DOHH2 (cell line): ENCODE measurements at regions not wholly inside any gene's neighbourhood (a gene's known extent, or its start where the extent isn't known, plus 50 kb on each side); places are given as distances from the start of the nearest gene placed in this dataset.

ENCODE experiments used
- H3F3A ChIP-seq: fragments of 200-600 bp; sonication (generic), shearing (Covaris generic); 2 replicates; pipeline ENCODE4 v1.6.0; 2016; ENCODE audit warnings: antibody characterized with exemption, mild to moderate bottlenecking; ENCODE audit not compliant: control insufficient read depth, insufficient read depth
- H3K27ac ChIP-seq: fragments of 200-600 bp; sonication (generic); 2 replicates; pipeline ENCODE4 v1.5.1; 2014; ENCODE audit warnings: low read depth, mild to moderate bottlenecking, low read length, moderate library complexity
- H3K27me3 ChIP-seq: fragments of 200-600 bp; sonication (generic); 2 replicates; pipeline ENCODE4 v1.6.1; 2014; ENCODE audit warnings: mild to moderate bottlenecking, low read length, mixed read lengths; ENCODE audit not compliant: control insufficient read depth
- H3K36me3 ChIP-seq: fragments of 200-600 bp; sonication (generic); 2 replicates; pipeline ENCODE4 v1.6.1; 2014; ENCODE audit warnings: mild to moderate bottlenecking, low read length, moderate library complexity, mixed read lengths; ENCODE audit not compliant: control insufficient read depth
- H3K4me1 ChIP-seq: fragments of 200-600 bp; sonication (generic); 2 replicates; pipeline ENCODE4 v1.6.1; 2014; ENCODE audit warnings: mild to moderate bottlenecking, low read length, mixed read lengths; ENCODE audit not compliant: control insufficient read depth
- H3K4me2 ChIP-seq: fragments of 200-600 bp; sonication (generic); 2 replicates; pipeline ENCODE4 v1.6.0; 2014; ENCODE audit warnings: mild to moderate bottlenecking, low read length, moderate library complexity
- H3K4me3 ChIP-seq: fragments of 200-600 bp; sonication (generic); 2 replicates; pipeline ENCODE4 v1.5.1; 2014; ENCODE audit warnings: mild to moderate bottlenecking, low read length, mixed read lengths
- H3K79me2 ChIP-seq: fragments of 200-600 bp; sonication (generic); 2 replicates; pipeline ENCODE4 v1.6.1; 2014; ENCODE audit warnings: mild to moderate bottlenecking, low read length, mixed read lengths; ENCODE audit not compliant: control insufficient read depth
- H3K9me2 ChIP-seq: fragments of 200-600 bp; sonication (generic); replicated peaks from 2 replicates; pipeline ENCODE4 v1.6.1; 2014; ENCODE audit warnings: mild to moderate bottlenecking, low read length, mixed read lengths; ENCODE audit not compliant: control insufficient read depth
- H3K9me3 ChIP-seq: fragments of 200-600 bp; sonication (generic); 2 replicates; pipeline ENCODE4 v1.6.1; 2014; ENCODE audit warnings: antibody characterized with exemption, low read length, mixed read lengths; ENCODE audit not compliant: control insufficient read depth, insufficient read depth
- H4K20me1 ChIP-seq: fragments of 200-600 bp; sonication (generic); 2 replicates; pipeline ENCODE4 v1.6.0; 2014; ENCODE audit warnings: low read depth, mild to moderate bottlenecking, antibody characterized with exemption, low read length, moderate library complexity; ENCODE audit not compliant: control insufficient read depth, insufficient read depth
- CTCF ChIP-seq: fragments of 200-600 bp; sonication (generic); IDR thresholded peaks from one replicate; pipeline ENCODE4 v1.5.1; 2014; ENCODE audit warnings: antibody characterized with exemption, mild to moderate bottlenecking, low read depth, low read length; ENCODE audit not compliant: poor library complexity, severe bottlenecking
- EZH2phosphoT487 ChIP-seq: fragments of 200-600 bp; sonication (generic); IDR thresholded peaks from 2 replicates; pipeline ENCODE4 v1.6.1; 2017; ENCODE audit warnings: borderline replicate concordance, mild to moderate bottlenecking, antibody characterized with exemption, low read length, moderate library complexity, mixed read lengths

- Histone ChIP-seq H4K20me1 (no peaks in the 10 kb centered on the region), H3K4me3 (no peak overlapping the region), H3K9me3 (no peaks in the 10 kb centered on the region), H3K79me2 (no peaks in the 10 kb centered on the region), H3K36me3 (no peaks in the 10 kb centered on the region), H3K9me2 (no peaks in the 10 kb centered on the region), H3F3A (no peaks in the 10 kb centered on the region), H3K4me1 (peaks cover 7% of the 10 kb centered on the region; the same call in 1 of the 2 replicates), H3K4me2 (no peak overlapping the region), H3K27ac (no peak overlapping the region), H3K27me3 (peaks cover 34% of the 10 kb centered on the region)
- no peak for TF ChIP-seq CTCF
- no peak for TF ChIP-seq EZH2phosphoT487
These were observed 72.3 kb downstream of the MRPL14 start for GRCh38 chr6:44054721-44055559.

GRCh38 chr6:44053760-44054556, 73.3 kb downstream of the MRPL14 start:
- Histone ChIP-seq H3K4me3 (no peak overlapping the region), H3K27ac (no peak overlapping the region), H3K9me2 (no peaks in the 10 kb centered on the region), H3K36me3 (no peaks in the 10 kb centered on the region), H3K9me3 (no peaks in the 10 kb centered on the region), H3K27me3 (peaks cover 29% of the 10 kb centered on the region), H4K20me1 (no peaks in the 10 kb centered on the region), H3F3A (no peaks in the 10 kb centered on the region), H3K4me2 (no peak overlapping the region), H3K4me1 (peaks cover 5% of the 10 kb centered on the region; the same call in 1 of the 2 replicates), H3K79me2 (no peaks in the 10 kb centered on the region)
- no peak for TF ChIP-seq CTCF
- no peak for TF ChIP-seq EZH2phosphoT487

- H3K36me3 ChIP-seq = no peaks in the 10 kb centered on the region
- no peaks in the 10 kb centered on the region for H4K20me1 ChIP-seq
- H3K4me2 ChIP-seq = no peak overlapping the region
- H3K27ac ChIP-seq = no peak overlapping the region
- TF ChIP-seq EZH2phosphoT487 = no peak
- no peak for TF ChIP-seq CTCF
- no peaks in the 10 kb centered on the region for H3K9me2 ChIP-seq
- no peaks in the 10 kb centered on the region for H3K79me2 ChIP-seq
- peaks cover 29% of the 10 kb centered on the region for H3K27me3 ChIP-seq
- no peaks in the 10 kb centered on the region; the same call in 1 of the 2 replicates for H3K4me1 ChIP-seq
- no peaks in the 10 kb centered on the region for H3K9me3 ChIP-seq
- H3F3A ChIP-seq = no peaks in the 10 kb centered on the region
- no peak overlapping the region for H3K4me3 ChIP-seq
These were observed 74.0 kb downstream of the MRPL14 start for GRCh38 chr6:44053106-44053756.
